GM13976 (cell line): ENCODE measurements at regions not wholly inside any gene's neighbourhood (a gene's known extent, or its start where the extent isn't known, plus 50 kb on each side); places are given as distances from the start of the nearest gene placed in this dataset.

Experiments
- DNase-seq: peaks from one replicate; pipeline ENCODE4 v3.0.0; 2012; ENCODE audit warnings: low spot score
- in situ Hi-C: fragments of 300-500 bp; cut with MboI; formaldehyde crosslinking; loops from one replicate; pipeline ENCODE4 v1.12.0; 2022; ENCODE audit warnings: low sequenced_read_pairs, mixed read lengths, inconsistent platforms; ENCODE audit not compliant: unreplicated experiment
- TF ChIP-seq, protein P1 (sequence below): IDR thresholded peaks from 2 replicates; pipeline ENCODE4 v1.5.1; 2012; ENCODE audit warnings: borderline replicate concordance, mild to moderate bottlenecking; ENCODE audit not compliant: insufficient read depth; ENCODE audit errors: extremely low read depth, missing control alignments, control extremely low read depth

DNA sequence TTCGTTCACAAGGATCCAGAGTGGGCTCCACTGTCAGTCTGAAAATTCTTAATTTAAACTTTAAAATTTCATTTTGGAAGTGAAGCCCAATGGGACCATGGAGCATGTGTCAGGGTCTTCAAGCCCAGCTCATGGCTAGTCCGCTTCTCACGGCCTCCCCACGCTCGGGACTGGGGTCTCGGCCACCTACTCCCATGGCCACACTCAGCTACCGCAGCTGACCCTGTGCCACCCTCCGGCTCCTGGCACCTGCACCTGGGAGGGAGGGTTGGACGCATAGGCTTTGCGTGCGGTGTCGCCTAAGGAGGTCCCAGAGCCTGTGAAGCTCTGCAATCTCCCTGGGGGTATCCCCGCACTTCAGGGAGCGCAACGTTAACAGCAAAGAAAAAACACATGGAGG lies 175.7 kb upstream of the PRLR start:
- in situ Hi-C loops, result no loop called here
- no peak for DNase-seq
- TF ChIP-seq, protein P1, sequence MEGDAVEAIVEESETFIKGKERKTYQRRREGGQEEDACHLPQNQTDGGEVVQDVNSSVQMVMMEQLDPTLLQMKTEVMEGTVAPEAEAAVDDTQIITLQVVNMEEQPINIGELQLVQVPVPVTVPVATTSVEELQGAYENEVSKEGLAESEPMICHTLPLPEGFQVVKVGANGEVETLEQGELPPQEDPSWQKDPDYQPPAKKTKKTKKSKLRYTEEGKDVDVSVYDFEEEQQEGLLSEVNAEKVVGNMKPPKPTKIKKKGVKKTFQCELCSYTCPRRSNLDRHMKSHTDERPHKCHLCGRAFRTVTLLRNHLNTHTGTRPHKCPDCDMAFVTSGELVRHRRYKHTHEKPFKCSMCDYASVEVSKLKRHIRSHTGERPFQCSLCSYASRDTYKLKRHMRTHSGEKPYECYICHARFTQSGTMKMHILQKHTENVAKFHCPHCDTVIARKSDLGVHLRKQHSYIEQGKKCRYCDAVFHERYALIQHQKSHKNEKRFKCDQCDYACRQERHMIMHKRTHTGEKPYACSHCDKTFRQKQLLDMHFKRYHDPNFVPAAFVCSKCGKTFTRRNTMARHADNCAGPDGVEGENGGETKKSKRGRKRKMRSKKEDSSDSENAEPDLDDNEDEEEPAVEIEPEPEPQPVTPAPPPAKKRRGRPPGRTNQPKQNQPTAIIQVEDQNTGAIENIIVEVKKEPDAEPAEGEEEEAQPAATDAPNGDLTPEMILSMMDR, result no peak

DNA sequence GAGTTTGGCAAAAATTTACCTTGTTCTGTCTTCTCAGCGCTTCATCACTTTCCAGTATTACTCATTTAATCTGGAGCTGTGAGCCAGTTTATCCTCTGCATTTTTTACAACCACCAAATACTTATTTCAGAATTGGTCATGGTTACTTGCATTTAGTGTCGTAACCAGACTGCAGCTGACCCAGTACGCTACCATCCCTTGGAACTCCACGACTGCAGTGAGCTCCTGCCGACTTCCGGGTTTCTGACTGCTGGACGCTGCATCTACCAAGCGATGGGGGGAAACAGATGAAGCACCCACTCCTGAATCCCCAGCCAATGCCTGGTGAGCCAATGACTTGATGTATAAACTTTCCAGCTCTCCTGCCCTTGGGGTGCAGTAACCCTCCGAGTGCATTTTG lies 174.4 kb upstream of the PRLR start:
- DNase-seq, result no peak
- TF ChIP-seq, protein P1, result no peak
- in situ Hi-C loops, result no loop called here

DNA sequence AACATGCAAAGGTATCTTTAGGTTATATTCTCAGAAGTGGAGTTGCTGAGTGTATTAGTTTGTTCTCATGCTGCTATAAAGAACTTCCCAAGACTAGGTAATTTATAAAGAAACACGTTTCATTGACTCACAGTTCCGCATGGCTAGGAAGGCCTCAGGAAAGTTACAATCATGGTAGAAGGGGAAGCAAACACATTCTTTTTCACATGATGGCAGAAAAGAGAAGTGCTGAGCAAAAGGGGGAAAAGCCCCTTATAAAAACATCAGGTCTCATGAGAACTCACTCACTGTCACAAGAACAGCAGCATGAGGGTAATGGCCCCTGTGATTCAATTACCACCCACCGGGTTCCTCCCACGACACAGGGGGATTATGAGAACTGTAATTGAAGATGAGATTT lies 163.6 kb upstream of the PRLR start:
- TF ChIP-seq, protein P1, result no peak
- in situ Hi-C loops, result no loop called here
- DNase-seq, result no peak

DNA sequence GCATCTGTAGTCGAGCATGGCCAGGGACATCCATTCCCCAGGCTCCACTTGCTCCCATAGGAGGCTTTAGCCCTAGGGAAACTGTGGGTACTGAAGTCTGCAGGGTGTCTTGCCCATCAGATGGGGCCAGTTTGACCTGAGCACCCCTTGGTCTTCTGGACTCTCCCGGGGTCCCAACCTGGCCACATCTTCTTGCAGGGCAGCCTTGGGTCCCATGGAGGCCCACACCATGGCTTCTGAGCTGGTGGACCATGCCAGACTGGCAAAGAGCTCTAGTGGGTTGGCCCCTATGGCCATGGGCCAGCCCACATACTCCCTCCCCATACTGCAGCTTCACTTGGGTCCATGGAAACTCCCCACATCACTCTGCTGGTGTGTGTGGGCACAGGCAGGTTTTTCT lies 154.4 kb upstream of the PRLR start:
- no peak for DNase-seq
- TF ChIP-seq, protein P1, result no peak
- in situ Hi-C loops, result no loop called here

DNA sequence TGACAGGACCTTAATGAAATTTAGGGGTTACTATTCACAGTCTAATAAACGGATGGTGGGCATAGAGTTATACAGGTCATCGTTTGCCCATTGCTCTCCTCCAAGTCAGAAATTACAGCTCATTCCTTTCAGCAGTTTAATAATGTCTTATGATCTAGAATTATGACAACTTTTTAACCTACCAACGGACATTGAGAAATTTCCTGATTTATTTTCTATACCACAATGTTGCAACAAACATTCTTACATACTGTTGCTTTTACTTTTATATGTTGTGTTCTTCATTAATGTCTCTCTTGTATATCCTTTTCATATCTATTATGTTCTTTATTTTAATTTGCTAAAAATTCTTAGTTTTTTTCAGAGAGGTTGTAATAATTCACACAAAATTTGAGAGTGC lies 152.8 kb upstream of the PRLR start:
- in situ Hi-C loops, result no loop called here
- DNase-seq, result no peak
- TF ChIP-seq, protein P1, result no peak

DNA sequence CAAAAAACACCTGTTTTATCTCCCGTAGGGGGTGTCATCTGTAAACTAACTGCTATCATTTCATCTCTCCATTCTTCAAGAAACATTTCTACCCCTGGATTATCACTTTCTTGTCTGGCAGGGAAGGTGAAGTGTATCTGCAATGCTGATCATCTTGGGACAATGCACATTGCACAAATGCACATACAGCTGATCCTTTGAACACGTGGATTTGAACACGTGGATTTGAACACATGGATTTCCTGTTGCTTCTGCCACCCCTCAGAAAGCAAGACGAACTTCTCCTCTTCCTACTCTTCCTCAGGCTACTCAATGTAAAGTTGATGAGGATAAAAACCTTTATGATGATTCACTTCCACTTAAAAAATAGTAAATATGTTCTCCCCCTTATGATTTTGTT lies 147.4 kb upstream of the PRLR start:
- TF ChIP-seq, protein P1, result no peak
- in situ Hi-C loops, result no loop called here
- no peak for DNase-seq

DNA sequence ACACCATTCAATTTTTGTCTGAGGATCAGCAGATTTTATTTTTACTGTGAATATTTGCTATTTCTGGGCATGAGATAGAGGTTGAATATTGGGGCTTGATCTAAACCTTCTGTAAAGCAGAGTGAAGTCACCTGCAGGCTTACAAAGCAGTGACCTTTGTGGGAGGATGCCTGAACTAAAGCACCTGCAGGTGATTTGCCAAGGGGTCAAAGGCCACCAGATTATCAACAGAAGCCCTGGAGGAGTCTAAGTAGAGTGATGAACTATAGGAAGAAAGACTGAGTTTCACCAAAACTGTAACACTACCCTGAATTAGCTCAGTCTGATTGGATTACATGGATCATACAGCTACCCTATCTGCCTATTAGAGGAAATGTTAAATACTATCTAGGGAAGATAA lies 144.3 kb upstream of the PRLR start:
- TF ChIP-seq, protein P1, result no peak
- no peak for DNase-seq
- in situ Hi-C loops, result no loop called here
